Central memory CD8-positive, alpha-beta T cell (primary cell): ENCODE measurements at regions not wholly inside any gene's neighbourhood (a gene's known extent, or its start where the extent isn't known, plus 50 kb on each side); places are given as distances from the start of the nearest gene placed in this dataset.
"Not testable (repeated sequence)": the region's sequence is repeated elsewhere in the genome, so short reads cannot be mapped to it uniquely, and the experiment has no call there.

Experiments used
- ATAC-seq: fragments of 150-1000 bp; cut with Tn5 transposase; replicated peaks from 2 replicates; pipeline ENCODE4 v1.10.0; 2022; ENCODE audit warnings: mild to moderate bottlenecking, moderate FRiP score, moderate number of reproducible peaks; ENCODE audit not compliant: poor library complexity, severe bottlenecking; ENCODE audit errors: extremely low read depth
- DNase-seq, 2 donors: peaks; one replicate each; pipeline ENCODE4 v3.0.0; 2021; ENCODE audit warnings: low spot score in 2 of 2
- H3K27ac Mint-ChIP-seq: one replicate; pipeline ENCODE4 v1.8.0; 2022; ENCODE audit warnings: low read depth, mild to moderate bottlenecking, moderate library complexity, mixed read lengths
- H3K27me3 Mint-ChIP-seq: one replicate; pipeline ENCODE4 v1.8.0; 2022; ENCODE audit warnings: mixed read lengths
- H3K36me3 Mint-ChIP-seq: one replicate; pipeline ENCODE4 v1.8.0; 2022; ENCODE audit warnings: mild to moderate bottlenecking, moderate library complexity, mixed read lengths; ENCODE audit not compliant: insufficient read depth
- H3K4me1 Mint-ChIP-seq: one replicate; pipeline ENCODE4 v1.8.0; 2022; ENCODE audit warnings: mixed read lengths
- H3K4me3 Mint-ChIP-seq: one replicate; pipeline ENCODE4 v1.8.0; 2022; ENCODE audit warnings: mild to moderate bottlenecking, moderate library complexity, mixed read lengths
- H3K9me3 Mint-ChIP-seq: one replicate; pipeline ENCODE4 v1.8.0; 2022; ENCODE audit warnings: mixed read lengths

GRCh38 chr5:124001036-124001615, 489.1 kb downstream of the CSNK1G3 start:
- Mint-ChIP-seq H3K27ac (no peak overlapping the region), H3K9me3 (peaks cover 16% of the 10 kb centered on the region), H3K36me3 (no peaks in the 10 kb centered on the region), H3K4me3 (no peak overlapping the region), H3K27me3 (no peaks in the 10 kb centered on the region), H3K4me1 (no peaks in the 10 kb centered on the region)
- ATAC-seq (no peak), DNase-seq (no peak)

- no peak for DNase-seq
- no peak for ATAC-seq
- H3K4me1 Mint-ChIP-seq = no peaks in the 10 kb centered on the region
- peaks cover 22% of the 10 kb centered on the region for H3K9me3 Mint-ChIP-seq
- H3K36me3 Mint-ChIP-seq = peaks cover 1% of the 10 kb centered on the region
- H3K4me3 Mint-ChIP-seq = no peak overlapping the region
- no peaks in the 10 kb centered on the region for H3K27me3 Mint-ChIP-seq
- no peak overlapping the region for H3K27ac Mint-ChIP-seq
Measured at GRCh38 chr5:124000538-124000937, 488.6 kb downstream of the CSNK1G3 start.

- Mint-ChIP-seq H3K27me3 (no peaks in the 10 kb centered on the region), H3K9me3 (peaks cover 32% of the 10 kb centered on the region), H3K36me3 (peaks cover 1% of the 10 kb centered on the region), H3K27ac (no peak overlapping the region), H3K4me3 (no peak overlapping the region), H3K4me1 (no peaks in the 10 kb centered on the region)
- ATAC-seq (no peak), DNase-seq (no peak)
Measured at GRCh38 chr5:123997462-123998215, 485.7 kb downstream of the CSNK1G3 start.

GRCh38 chr5:123997064-123997461, 485.1 kb downstream of the CSNK1G3 start:
- DNase-seq (no peak), ATAC-seq (no peak)
- no peaks in the 10 kb centered on the region for H3K4me1 Mint-ChIP-seq
- no peak overlapping the region for H3K4me3 Mint-ChIP-seq
- H3K36me3 Mint-ChIP-seq = peaks cover 1% of the 10 kb centered on the region
- H3K27ac Mint-ChIP-seq = no peak overlapping the region
- H3K9me3 Mint-ChIP-seq = peaks cover 32% of the 10 kb centered on the region
- H3K27me3 Mint-ChIP-seq = no peaks in the 10 kb centered on the region

GRCh38 chr5:123992641-123993040, 480.7 kb downstream of the CSNK1G3 start:
- Mint-ChIP-seq H3K36me3 (peaks cover 1% of the 10 kb centered on the region), H3K27me3 (no peaks in the 10 kb centered on the region), H3K4me3 (no peak overlapping the region), H3K9me3 (peaks cover 34% of the 10 kb centered on the region), H3K4me1 (no peaks in the 10 kb centered on the region), H3K27ac (no peak overlapping the region)
- DNase-seq = no peak
- no peak for ATAC-seq

- no peaks in the 10 kb centered on the region for H3K36me3 Mint-ChIP-seq
- no peak overlapping the region for H3K27ac Mint-ChIP-seq
- no peaks in the 10 kb centered on the region for H3K27me3 Mint-ChIP-seq
- DNase-seq (no peak), ATAC-seq (no peak)
- no peak overlapping the region for H3K4me3 Mint-ChIP-seq
- H3K9me3 Mint-ChIP-seq = peaks cover 35% of the 10 kb centered on the region
- H3K4me1 Mint-ChIP-seq = no peaks in the 10 kb centered on the region
Measured at GRCh38 chr5:123987956-123988355, 476.0 kb downstream of the CSNK1G3 start.

GRCh38 chr5:123976379-123977033, 464.5 kb downstream of the CSNK1G3 start:
- DNase-seq (no peak), ATAC-seq (no peak)
- H3K27me3 Mint-ChIP-seq = no peaks in the 10 kb centered on the region
- H3K27ac Mint-ChIP-seq = no peak overlapping the region
- no peaks in the 10 kb centered on the region for H3K36me3 Mint-ChIP-seq
- H3K9me3 Mint-ChIP-seq = peaks cover 16% of the 10 kb centered on the region
- no peak overlapping the region for H3K4me3 Mint-ChIP-seq
- H3K4me1 Mint-ChIP-seq = no peaks in the 10 kb centered on the region

- H3K27me3 Mint-ChIP-seq, H3K27ac Mint-ChIP-seq, H3K4me3 Mint-ChIP-seq, DNase-seq, H3K4me1 Mint-ChIP-seq, H3K36me3 Mint-ChIP-seq, ATAC-seq: not testable (repeated sequence)
- peaks cover 16% of the 10 kb centered on the region for H3K9me3 Mint-ChIP-seq
Measured at GRCh38 chr5:123975521-123975920, 463.5 kb downstream of the CSNK1G3 start.

GRCh38 chr5:123966781-123967180, 454.8 kb downstream of the CSNK1G3 start:
- ATAC-seq (no peak), DNase-seq (no peak)
- Mint-ChIP-seq H3K27ac (no peak overlapping the region), H3K27me3 (no peaks in the 10 kb centered on the region), H3K9me3 (peaks cover 17% of the 10 kb centered on the region), H3K36me3 (peaks cover 2% of the 10 kb centered on the region), H3K4me1 (no peaks in the 10 kb centered on the region), H3K4me3 (no peak overlapping the region)

- H3K4me1 Mint-ChIP-seq = no peaks in the 10 kb centered on the region
- ATAC-seq (no peak), DNase-seq (no peak)
- no peaks in the 10 kb centered on the region for H3K27me3 Mint-ChIP-seq
- no peak overlapping the region for H3K27ac Mint-ChIP-seq
- H3K4me3 Mint-ChIP-seq = no peak overlapping the region
- H3K9me3 Mint-ChIP-seq = peaks cover 17% of the 10 kb centered on the region
- H3K36me3 Mint-ChIP-seq = peaks cover 2% of the 10 kb centered on the region
Measured at GRCh38 chr5:123965626-123966025, 453.6 kb downstream of the CSNK1G3 start.

GRCh38 chr5:123964884-123965283, 452.9 kb downstream of the CSNK1G3 start:
- no peak overlapping the region for H3K27ac Mint-ChIP-seq
- ATAC-seq = no peak
- H3K9me3 Mint-ChIP-seq = peaks cover 17% of the 10 kb centered on the region
- DNase-seq = no peak
- peaks cover 2% of the 10 kb centered on the region for H3K36me3 Mint-ChIP-seq
- no peaks in the 10 kb centered on the region for H3K27me3 Mint-ChIP-seq
- no peak overlapping the region for H3K4me3 Mint-ChIP-seq
- H3K4me1 Mint-ChIP-seq = no peaks in the 10 kb centered on the region

- ATAC-seq (no peak), DNase-seq (no peak)
- H3K4me1 Mint-ChIP-seq = no peaks in the 10 kb centered on the region
- no peak overlapping the region for H3K4me3 Mint-ChIP-seq
- no peak overlapping the region for H3K27ac Mint-ChIP-seq
- H3K36me3 Mint-ChIP-seq = peaks cover 2% of the 10 kb centered on the region
- H3K27me3 Mint-ChIP-seq = no peaks in the 10 kb centered on the region
- peaks cover 23% of the 10 kb centered on the region for H3K9me3 Mint-ChIP-seq
Measured at GRCh38 chr5:123960526-123960925, 448.5 kb downstream of the CSNK1G3 start.

GRCh38 chr5:123951582-123951977, 439.6 kb downstream of the CSNK1G3 start:
- ATAC-seq = no peak
- H3K4me3 Mint-ChIP-seq = no peak overlapping the region
- no peaks in the 10 kb centered on the region for H3K27me3 Mint-ChIP-seq
- peaks cover 23% of the 10 kb centered on the region for H3K9me3 Mint-ChIP-seq
- no peak for DNase-seq
- H3K36me3 Mint-ChIP-seq = no peaks in the 10 kb centered on the region
- H3K4me1 Mint-ChIP-seq = no peaks in the 10 kb centered on the region
- no peak overlapping the region for H3K27ac Mint-ChIP-seq
